Hindlimb muscle (tissue), 1 donor: ENCODE measurements at regions not wholly inside any gene's neighbourhood (a gene's known extent, or its start where the extent isn't known, plus 50 kb on each side); places are given as distances from the start of the nearest gene placed in this dataset.
A peak's percentile ranks its signal among the peaks of the same experiment; 100 is the strongest.
"Not testable (repeated sequence)": the region's sequence is repeated elsewhere in the genome, so short reads cannot be mapped to it uniquely, and the experiment has no call there.

Source experiments
- DNase-seq: peaks from one replicate; pipeline ENCODE4 v3.0.0-alpha.2; 2013

DNA sequence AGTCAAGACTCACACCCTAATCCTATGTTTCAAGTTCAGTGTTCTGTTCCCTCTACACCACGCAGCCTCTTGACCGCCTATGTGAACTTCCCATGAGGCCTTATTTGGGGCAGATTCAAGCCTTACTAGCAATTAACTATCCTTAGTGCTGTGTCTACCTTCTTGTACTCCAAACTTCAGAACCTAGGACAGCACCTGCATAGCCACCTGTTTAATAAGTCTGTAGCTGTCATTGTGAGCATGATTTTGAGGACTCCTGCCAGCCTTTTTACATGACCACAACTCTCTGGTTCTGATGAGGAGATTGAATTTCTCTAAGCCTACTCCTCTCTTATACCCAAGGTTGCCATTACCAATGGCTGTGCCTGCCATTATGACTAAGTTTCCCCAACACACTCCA is 50.8 kb upstream of the PCSK1 start:
- no peak for DNase-seq

GRCh38 chr5:96487859-96488258 is 54.8 kb upstream of the PCSK1 start:
- DNase-seq: no peak

GRCh38 chr5:96489532-96489931 is 56.5 kb upstream of the PCSK1 start:
- no peak for DNase-seq

GRCh38 chr5:96492459-96493047 is 59.5 kb upstream of the PCSK1 start:
- DNase-seq: no peak

- DNase-seq: no peak
These were observed 60.3 kb upstream of the PCSK1 start for GRCh38 chr5:96493219-96493790.

DNA sequence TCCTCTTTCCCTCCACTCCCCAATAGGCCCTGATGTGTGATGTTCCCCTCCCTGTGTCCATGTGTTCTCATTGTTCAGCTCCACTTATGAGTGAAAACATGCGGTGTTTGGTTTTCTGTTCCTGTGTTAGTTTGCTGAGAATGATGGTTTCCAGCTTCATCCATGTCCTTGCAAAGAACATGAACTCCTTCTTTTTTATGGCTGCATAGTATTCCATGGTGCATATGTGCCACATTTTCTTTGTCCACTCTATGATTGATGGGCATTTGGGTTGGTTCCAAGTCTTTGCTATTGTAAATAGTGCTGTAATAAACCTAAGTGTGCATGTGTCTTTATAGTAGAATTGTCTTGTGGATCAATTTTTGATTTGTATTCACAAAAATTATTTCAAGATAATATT is 62.4 kb upstream of the PCSK1 start:
- not testable (repeated sequence) for DNase-seq

GRCh38 chr5:96497027-96497426 is 64.0 kb upstream of the PCSK1 start:
- DNase-seq: not testable (repeated sequence)

DNA sequence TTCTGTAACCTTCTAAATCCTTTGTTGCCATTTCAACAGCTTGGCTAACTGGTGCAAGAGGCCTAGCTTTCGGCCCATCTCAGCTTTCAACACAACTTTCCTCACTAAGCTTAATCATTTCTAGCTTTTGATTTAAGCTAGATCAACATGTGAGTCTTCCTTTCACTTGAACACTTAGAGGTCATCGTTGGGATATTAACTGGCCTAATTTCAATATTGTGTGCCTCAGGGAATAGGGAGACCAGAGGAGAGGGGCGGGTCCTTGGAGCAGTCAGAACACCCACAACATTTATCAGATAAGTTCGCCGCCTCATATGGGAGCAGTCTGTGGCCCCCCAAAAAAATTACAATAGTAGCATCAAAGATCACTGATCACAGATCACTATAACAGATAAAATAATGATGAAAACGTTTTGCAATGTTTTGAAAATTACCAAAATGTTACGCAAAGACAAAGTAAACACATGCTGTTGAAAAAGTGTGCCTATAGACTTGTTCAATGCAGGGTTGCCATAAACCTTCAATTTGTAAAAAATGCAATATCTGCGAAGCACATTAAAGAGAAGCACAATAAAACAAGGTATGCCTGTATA is 66.8 kb upstream of the PCSK1 start:
- no peak for DNase-seq

- no peak for DNase-seq
These were observed 69.1 kb upstream of the PCSK1 start for GRCh38 chr5:96501991-96502646.

DNA sequence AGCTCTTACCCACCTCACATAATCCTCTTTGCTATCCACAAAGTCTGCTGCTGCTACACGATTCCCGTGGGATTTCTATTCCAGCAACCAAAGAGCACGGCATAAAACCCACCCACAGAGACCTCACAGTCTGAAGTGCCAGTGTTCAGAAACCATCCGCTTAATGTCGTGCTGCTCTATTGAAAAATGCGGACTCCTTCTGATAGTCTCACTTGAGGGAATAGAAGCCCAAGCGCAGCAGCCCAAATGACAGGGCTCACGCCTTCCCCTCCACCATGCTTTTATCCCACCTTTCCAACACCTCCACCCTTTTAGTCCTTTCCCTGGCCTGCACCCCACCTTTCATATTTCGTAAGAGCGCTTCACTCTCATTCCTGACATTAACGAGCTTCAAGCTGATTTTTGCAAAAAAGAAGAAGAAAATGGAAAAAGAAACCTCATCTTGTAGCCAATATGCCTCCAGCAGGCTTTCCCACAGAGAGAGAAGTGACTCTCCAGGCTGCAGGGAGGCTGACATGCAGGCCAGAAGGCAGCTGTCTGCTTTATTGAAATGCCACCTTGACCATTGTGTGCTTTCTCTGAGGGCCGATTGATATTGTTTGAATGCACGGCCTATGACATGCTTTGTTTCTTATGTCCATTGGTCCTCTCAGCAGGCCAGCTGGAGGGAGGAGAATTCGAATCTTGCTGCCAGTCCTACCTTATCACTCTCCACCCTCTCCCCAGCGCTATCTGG is 70.6 kb upstream of the PCSK1 start:
- no peak for DNase-seq

- DNase-seq: no peak
These were observed 73.3 kb upstream of the PCSK1 start for GRCh38 chr5:96506376-96506775.

- no peak for DNase-seq
These were observed 73.9 kb upstream of the PCSK1 start for GRCh38 chr5:96506866-96507527.

DNA sequence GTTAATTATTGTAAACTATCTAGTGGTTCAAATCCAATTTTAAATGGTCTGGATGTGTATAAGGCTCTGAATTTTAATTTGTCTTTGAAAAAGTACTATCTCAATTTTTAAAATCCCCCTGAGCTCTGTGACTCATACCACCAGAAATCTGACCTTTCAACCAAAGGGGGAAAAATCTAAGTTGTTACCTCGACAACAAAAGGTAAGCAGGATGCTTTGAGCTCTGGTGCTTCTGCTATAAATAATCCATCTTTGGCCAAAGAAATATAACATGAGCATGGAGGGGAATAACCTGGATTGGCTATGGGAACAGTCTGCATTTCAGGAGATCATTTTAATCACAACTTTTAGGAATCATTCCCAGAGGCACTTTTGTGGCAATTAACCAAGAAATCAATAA is 76.3 kb upstream of the PCSK1 start:
- no peak for DNase-seq

DNA sequence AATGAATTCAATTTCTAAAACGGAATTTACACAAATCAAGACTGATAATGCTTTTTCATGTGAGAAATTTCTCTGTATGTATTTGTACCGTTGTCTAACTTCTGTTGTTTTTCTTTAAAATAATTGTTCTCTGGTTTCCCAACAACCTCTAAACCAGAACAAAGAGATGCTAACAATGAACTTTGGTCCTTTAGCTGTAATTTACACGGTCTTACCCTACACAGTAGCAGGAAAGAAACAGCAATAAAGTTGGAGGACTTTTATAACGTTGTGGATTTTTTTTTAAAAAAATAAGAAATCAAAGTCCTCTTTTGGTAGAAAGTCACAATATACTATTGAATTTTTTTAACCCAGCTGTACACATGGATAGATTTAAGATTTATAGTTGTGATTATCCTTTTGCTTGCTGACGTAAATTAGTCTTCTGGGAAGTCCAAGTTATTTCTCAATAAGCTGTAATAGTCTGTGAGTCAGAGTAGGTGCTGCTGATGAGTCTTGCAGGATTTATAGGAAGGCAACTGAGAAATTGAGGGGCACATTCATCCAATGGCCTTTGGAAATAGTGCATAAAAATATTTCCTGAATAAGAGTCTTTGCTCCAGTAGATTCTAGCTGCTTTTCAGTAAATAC is 76.8 kb upstream of the PCSK1 start:
- DNase-seq: no peak

DNA sequence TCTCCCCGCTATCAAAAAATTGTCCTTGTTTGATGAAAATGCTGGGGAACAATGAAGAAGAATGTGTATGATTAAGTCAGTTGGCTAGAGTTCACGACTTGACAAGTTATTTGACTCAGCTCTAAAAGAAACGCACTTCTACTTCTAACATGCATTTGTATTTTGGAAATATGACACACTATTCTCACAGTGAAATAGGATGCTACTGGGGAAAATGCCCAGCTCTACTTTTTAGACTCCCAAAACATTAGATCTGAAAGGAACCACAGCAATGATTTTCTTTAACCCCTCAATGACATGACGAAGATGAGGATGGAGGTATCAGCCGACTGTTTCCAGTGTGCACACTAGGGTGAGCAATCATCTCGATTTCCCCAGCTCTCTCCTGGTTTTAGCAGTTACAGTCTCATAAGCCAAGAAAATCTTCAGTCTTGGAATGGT is 83.6 kb upstream of the PCSK1 start:
- peak; percentile 10 for DNase-seq

- peak; percentile 8 for DNase-seq
These were observed 84.2 kb upstream of the PCSK1 start for GRCh38 chr5:96517295-96517694.

DNA sequence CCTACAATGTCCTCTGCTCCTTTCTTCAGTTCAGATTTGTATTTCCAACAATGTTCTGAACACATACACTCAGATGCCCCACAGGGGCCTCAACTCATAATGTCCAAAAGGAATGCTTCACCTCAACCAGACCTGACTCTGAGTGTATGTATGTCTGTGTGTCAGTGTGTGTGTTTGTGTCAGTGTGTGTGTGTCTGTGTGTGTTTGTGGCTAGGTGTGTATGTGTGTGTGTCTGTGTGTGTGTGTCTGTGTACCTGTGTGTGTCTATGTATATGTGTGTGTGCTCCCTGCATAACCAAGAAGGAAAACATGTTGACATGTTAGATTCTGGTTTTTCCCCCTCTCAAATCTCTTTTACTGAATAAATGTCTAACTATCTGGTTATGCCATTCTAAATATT is 87.3 kb upstream of the PCSK1 start:
- no peak for DNase-seq

- DNase-seq: no peak
These were observed 89.7 kb upstream of the PCSK1 start for GRCh38 chr5:96522635-96523355.

- no peak for DNase-seq
These were observed 95.0 kb upstream of the PCSK1 start for GRCh38 chr5:96527768-96528661.

- no peak for DNase-seq
These were observed 95.9 kb upstream of the PCSK1 start for GRCh38 chr5:96528826-96529474.
